Liver (tissue), 8 donors: ENCODE measurements at regions not wholly inside any gene's neighbourhood (a gene's known extent, or its start where the extent isn't known, plus 50 kb on each side); places are given as distances from the start of the nearest gene placed in this dataset.

Experiments used
- DNase-seq: peaks from one replicate; pipeline ENCODE4 v3.0.0-alpha.2; 2017; ENCODE audit warnings: low spot score
- H3K27ac ChIP-seq, 2 donors: one replicate each; pipeline ENCODE4 v1.7.0; 2013; ENCODE audit warnings: inconsistent platforms in 2 of 2, low read length in 2 of 2, control low read depth in 1 of 2, low read depth in 1 of 2, mild to moderate bottlenecking in 1 of 2
- H3K27me3 ChIP-seq, 4 donors: one replicate each; pipeline versions ENCODE4 v1.6.1 to v1.7.0; 2013; ENCODE audit warnings: low read length in 3 of 4, inconsistent platforms in 1 of 4, mild to moderate bottlenecking in 1 of 4, moderate library complexity in 1 of 4; ENCODE audit not compliant: control insufficient read depth in 4 of 4, insufficient read depth in 4 of 4
- H3K36me3 ChIP-seq, 4 donors: one replicate each; pipeline versions ENCODE4 v1.6.1 to v1.7.0; 2013; ENCODE audit warnings: low read length in 3 of 4, mild to moderate bottlenecking in 3 of 4, low read depth in 1 of 4, moderate library complexity in 1 of 4; ENCODE audit not compliant: control insufficient read depth in 4 of 4, insufficient read depth in 3 of 4
- H3K4me1 ChIP-seq, 4 donors: one replicate each; pipeline versions ENCODE4 v1.6.1 to v1.7.0; 2013; ENCODE audit warnings: low read length in 3 of 4, mild to moderate bottlenecking in 3 of 4, moderate library complexity in 1 of 4; ENCODE audit not compliant: control insufficient read depth in 4 of 4, insufficient read depth in 4 of 4
- H3K4me3 ChIP-seq, 3 donors: one replicate each; pipeline versions ENCODE4 v1.6.1 to v1.7.0; 2013; ENCODE audit warnings: low read length in 3 of 3, control low read depth in 1 of 3, low read depth in 1 of 3, mild to moderate bottlenecking in 1 of 3
- H3K9ac ChIP-seq, 2 donors: one replicate each; pipeline ENCODE4 v1.7.0; 2013; ENCODE audit warnings: low read length in 2 of 2, mild to moderate bottlenecking in 2 of 2, moderate library complexity in 2 of 2, control low read depth in 1 of 2, low read depth in 1 of 2
- H3K9me3 ChIP-seq, 4 donors: one replicate each; pipeline versions ENCODE4 v1.6.1 to v1.7.0; 2013; ENCODE audit warnings: low read length in 3 of 4; ENCODE audit not compliant: control insufficient read depth in 4 of 4
- ATF3 ChIP-seq: IDR thresholded peaks from 2 replicates; pipeline ENCODE4 v1.6.1; 2016; ENCODE audit warnings: antibody characterized with exemption
- CTCF ChIP-seq: fragments of 150-350 bp; IDR thresholded peaks from 2 replicates; pipeline ENCODE4 v1.5.1; 2017; ENCODE audit warnings: improper control_type of control experiment, low read depth, low read length; ENCODE audit not compliant: missing input control
- EGR1 ChIP-seq, 2 donors: IDR thresholded peaks; 2 replicates each; pipeline ENCODE4 v1.6.1; 2016 to 2018; ENCODE audit warnings: antibody characterized with exemption in 2 of 2, low read depth in 2 of 2
- FOXA1 ChIP-seq: IDR thresholded peaks from 2 replicates; pipeline ENCODE4 v1.6.1; 2016; ENCODE audit warnings: antibody characterized with exemption
- FOXA2 ChIP-seq: IDR thresholded peaks from 2 replicates; pipeline ENCODE4 v1.6.1; 2016; ENCODE audit warnings: antibody characterized with exemption
- GABPA ChIP-seq, 2 donors: IDR thresholded peaks in 1 of 2; conservative IDR thresholded peaks in 1 of 2; 2 replicates each; pipeline ENCODE4 v1.6.1; 2016; ENCODE audit warnings: antibody characterized with exemption in 2 of 2, mild to moderate bottlenecking in 1 of 2, moderate library complexity in 1 of 2
- HNF4A ChIP-seq, 2 donors: conservative IDR thresholded peaks; 2 replicates each; pipeline ENCODE4 v1.6.1; 2016; ENCODE audit warnings: antibody characterized with exemption in 2 of 2, mild to moderate bottlenecking in 2 of 2
- HNF4G ChIP-seq: IDR thresholded peaks from 2 replicates; pipeline ENCODE4 v1.6.1; 2016; ENCODE audit warnings: antibody characterized with exemption
- JUND ChIP-seq, 2 donors: IDR thresholded peaks; 2 replicates each; pipeline ENCODE4 v1.6.1; 2016; ENCODE audit warnings: antibody characterized with exemption in 2 of 2
- MAX ChIP-seq: IDR thresholded peaks from 2 replicates; pipeline ENCODE4 v1.6.1; 2016; ENCODE audit warnings: antibody characterized with exemption
- NR2F2 ChIP-seq: IDR thresholded peaks from 2 replicates; pipeline ENCODE4 v1.6.1; 2016; ENCODE audit warnings: antibody characterized with exemption
- RAD21 ChIP-seq, 2 donors: IDR thresholded peaks; 2 replicates each; pipeline ENCODE4 v1.6.1; 2016; ENCODE audit warnings: antibody characterized with exemption in 2 of 2, mild to moderate bottlenecking in 2 of 2
- REST ChIP-seq: IDR thresholded peaks from 2 replicates; pipeline ENCODE4 v1.6.1; 2016; ENCODE audit warnings: antibody characterized with exemption, mild to moderate bottlenecking
- RXRA ChIP-seq, 2 donors: IDR thresholded peaks; 2 replicates each; pipeline ENCODE4 v1.6.1; 2017 to 2018; ENCODE audit warnings: antibody characterized with exemption in 2 of 2, mild to moderate bottlenecking in 1 of 2
- SP1 ChIP-seq: IDR thresholded peaks from 2 replicates; pipeline ENCODE4 v1.6.1; 2018; ENCODE audit warnings: antibody characterized with exemption, mild to moderate bottlenecking
- TAF1 ChIP-seq: conservative IDR thresholded peaks from 2 replicates; pipeline ENCODE4 v1.6.1; 2016; ENCODE audit warnings: antibody characterized with exemption, mild to moderate bottlenecking
- YY1 ChIP-seq: IDR thresholded peaks from 2 replicates; pipeline ENCODE4 v1.6.1; 2016; ENCODE audit warnings: antibody characterized with exemption, mild to moderate bottlenecking
- ZBTB33 ChIP-seq: IDR thresholded peaks from 2 replicates; pipeline ENCODE4 v1.6.1; 2016; ENCODE audit warnings: antibody characterized with exemption
- WGBS: extraction: QIAGEN DNeasy Blood & Tissue Kit; methylation state at CpG from one replicate; pipeline ENCODE4 v1.1.7; 2013; 5-methylcytosine and 5-hydroxymethylcytosine counted together
- donor health status: healthy.
- donor health status: healthy.
- donor health status: healthy.
- donor health status: healthy.
- donor health status: healthy.

GRCh38 chr2:212929116-212929515, 222.3 kb downstream of the IKZF2 start:
- no peaks in the 10 kb centered on the region for H3K27me3 ChIP-seq
- no peak overlapping the region for H3K4me3 ChIP-seq
- DNase-seq, result no peak
- H3K9me3 ChIP-seq, result peaks cover 0 to 3% (median 0%) of the 10 kb centered on the region in 4 donors
- TF ChIP-seq RAD21 (IDR thresholded peaks at IDR 0.05) (no peak), EGR1 (IDR thresholded peaks at IDR 0.05; ENCODE audit: low read depth in 2 of 2) (no peak), ZBTB33 (no peak), ATF3 (no peak), SP1 (no peak), MAX (no peak), RXRA (IDR thresholded peaks at IDR 0.05) (no peak), JUND (IDR thresholded peaks at IDR 0.05) (no peak), FOXA2 (no peak), YY1 (no peak), GABPA (IDR thresholded peaks at IDR 0.05 in 1 of 2, conservative IDR thresholded peaks at IDR 0.05 in 1 of 2) (no peak), CTCF (no peak), TAF1 (no peak), NR2F2 (no peak), FOXA1 (no peak), HNF4A (conservative IDR thresholded peaks at IDR 0.05) (no peak), HNF4G (no peak), REST (no peak)
- H3K9ac ChIP-seq, result no peak overlapping the region
- 85% methylated on average over 2 of the region's 2 CpGs for WGBS
- no peak overlapping the region for H3K27ac ChIP-seq
- no peaks in the 10 kb centered on the region for H3K36me3 ChIP-seq
- H3K4me1 ChIP-seq, result no peaks in the 10 kb centered on the region
